COLO668 (cell line): ENCODE measurements at regions not wholly inside any gene's neighbourhood (a gene's known extent, or its start where the extent isn't known, plus 50 kb on each side); places are given as distances from the start of the nearest gene placed in this dataset.
"Not testable (repeated sequence)": the region's sequence is repeated elsewhere in the genome, so short reads cannot be mapped to it uniquely, and the experiment has no call there.

Source experiments
- DNase-seq: peaks from one replicate; lab custom pipeline; 2025; ENCODE audit not compliant: unreplicated experiment; lab: John Stamatoyannopoulos, UW

- not testable (repeated sequence) for DNase-seq
These were observed 111.4 kb downstream of the CCDC74A start for GRCh38 chr2:131639001-131639620.

GRCh38 chr2:131641414-131642206 lies 113.9 kb downstream of the CCDC74A start:
- DNase-seq, result no peak

GRCh38 chr2:131643180-131643579 lies 115.5 kb downstream of the CCDC74A start:
- not testable (repeated sequence) for DNase-seq

GRCh38 chr2:131645177-131645765 lies 117.6 kb downstream of the CCDC74A start:
- DNase-seq, result no peak

GRCh38 chr2:131646220-131646619 lies 118.5 kb downstream of the CCDC74A start:
- DNase-seq, result not testable (repeated sequence)

- no peak for DNase-seq
These were observed 119.1 kb downstream of the CCDC74A start for GRCh38 chr2:131646669-131647297.

- not testable (repeated sequence) for DNase-seq
These were observed 120.9 kb downstream of the CCDC74A start for GRCh38 chr2:131648565-131648964.

- not testable (repeated sequence) for DNase-seq
These were observed 124.6 kb downstream of the CCDC74A start for GRCh38 chr2:131652246-131652645.

GRCh38 chr2:131654107-131654506 lies 126.4 kb downstream of the CCDC74A start:
- not testable (repeated sequence) for DNase-seq

- DNase-seq, result no peak
These were observed 129.3 kb downstream of the CCDC74A start for GRCh38 chr2:131656816-131657633.

GRCh38 chr2:131657895-131658768 lies 130.4 kb downstream of the CCDC74A start:
- no peak for DNase-seq

GRCh38 chr2:131658769-131659131 lies 131.1 kb downstream of the CCDC74A start:
- DNase-seq, result no peak

- DNase-seq, result no peak
These were observed 131.5 kb downstream of the CCDC74A start for GRCh38 chr2:131659168-131659572.

- peak; percentile 37 for DNase-seq
These were observed 133.6 kb downstream of the CCDC74A start for GRCh38 chr2:131661101-131661782.

- not testable (repeated sequence) for DNase-seq
These were observed 134.3 kb downstream of the CCDC74A start for GRCh38 chr2:131661884-131662535.

GRCh38 chr2:131663501-131663900 lies 135.8 kb downstream of the CCDC74A start:
- DNase-seq, result not testable (repeated sequence)

GRCh38 chr2:131665716-131666115 lies 138.0 kb downstream of the CCDC74A start:
- not testable (repeated sequence) for DNase-seq

- DNase-seq, result not testable (repeated sequence)
These were observed 141.3 kb downstream of the CCDC74A start for GRCh38 chr2:131668794-131669540.
